Upper lobe of left lung (tissue), 4 donors: ENCODE measurements at regions not wholly inside any gene's neighbourhood (a gene's known extent, or its start where the extent isn't known, plus 50 kb on each side); places are given as distances from the start of the nearest gene placed in this dataset.

ENCODE experiments used
- CTCF ChIP-seq, 6 experiments: fragments of 450-650 bp in 4 of 6; fragments of 200-600 bp in 2 of 6; sonication (generic) in 2 of 6; IDR thresholded peaks; one replicate each; pipeline ENCODE4 v1.5.1; 2016 to 2019; ENCODE audit warnings: antibody characterized with exemption in 6 of 6
- POLR2A ChIP-seq, 4 donors: fragments of 450-650 bp; IDR thresholded peaks; one replicate each; pipeline ENCODE4 v1.5.1; 2016 to 2017; ENCODE audit warnings: antibody characterized with exemption in 4 of 4, mild to moderate bottlenecking in 2 of 4

GRCh38 chr18:43606795-43607194 is 329.5 kb upstream of the SYT4 start:
- TF ChIP-seq CTCF (IDR thresholded peaks at IDR 0.05) (no peak), POLR2A (IDR thresholded peaks at IDR 0.05) (no peak)
